ENCODE measurements at regions not wholly inside any gene's neighbourhood (a gene's known extent, or its start where the extent isn't known, plus 50 kb on each side); places are given as distances from the start of the nearest gene placed in this dataset.

GRCh38 chr21:23876925-23877558 lies 1730.2 kb downstream of the MRPL39 start:
- no peak overlapping the region for H3K9ac ChIP-seq (ENCODE audit: low read length)

DNA sequence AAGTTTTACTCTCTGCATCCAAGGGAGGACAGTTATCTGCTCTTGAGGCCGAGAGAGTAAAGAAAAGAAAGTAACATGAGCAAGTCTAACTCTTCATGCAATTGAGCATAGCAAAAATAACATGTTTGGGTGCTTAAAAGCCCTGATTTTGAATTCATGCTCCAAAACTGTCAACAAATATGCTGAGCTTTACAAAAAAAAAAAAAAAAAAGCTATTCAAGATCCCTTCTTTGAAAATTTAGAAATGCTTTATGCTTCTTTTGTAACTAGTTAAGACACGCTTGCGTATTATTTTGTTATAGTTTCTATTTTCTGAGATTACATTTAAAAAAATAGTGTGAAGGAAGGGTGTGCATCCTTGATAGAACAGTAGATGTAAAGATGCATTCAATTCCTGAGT lies 1733.0 kb downstream of the MRPL39 start:
- H3K4me3 ChIP-seq (ENCODE audit: insufficient read depth, low read depth, low read length), result no peak overlapping the region
- Mint-ChIP-seq H3K4me3 (ENCODE audit: unreplicated experiment) (no peak overlapping the region), H3K4me1 (ENCODE audit: low read depth, unreplicated experiment) (no peaks in the 10 kb centered on the region), H3K27me3 (ENCODE audit: low read depth, unreplicated experiment) (no peaks in the 10 kb centered on the region), H3K36me3 (ENCODE audit: low read depth, unreplicated experiment) (no peaks in the 10 kb centered on the region), H3K27ac (ENCODE audit: unreplicated experiment) (no peak overlapping the region), H3K9me3 (ENCODE audit: unreplicated experiment) (no peaks in the 10 kb centered on the region)
- no peaks in the 10 kb centered on the region for H3K4me1 ChIP-seq (ENCODE audit: insufficient read depth, low read length)
- no peak for FAIRE-seq
- no peak overlapping the region for H3K4me2 ChIP-seq (ENCODE audit: low read length)
- no peaks in the 10 kb centered on the region for H3K27me3 ChIP-seq (ENCODE audit: insufficient read depth, low read length)
- H3K9me3 ChIP-seq (ENCODE audit: insufficient read depth, low read depth, low read length), result no peaks in the 10 kb centered on the region
- no peak overlapping the region for H3K9ac ChIP-seq (ENCODE audit: low read length)
- H4K20me1 ChIP-seq (ENCODE audit: insufficient read depth, low read length), result no peaks in the 10 kb centered on the region
- H3K27ac ChIP-seq (ENCODE audit: low read depth, low read length), result no peak overlapping the region
- H3K79me2 ChIP-seq (ENCODE audit: insufficient read depth, low read length), result no peaks in the 10 kb centered on the region
- DNase-seq (ENCODE audit: low read depth), result no peak
- TF ChIP-seq EZH2 (IDR thresholded peaks at IDR 0.05; ENCODE audit: insufficient read depth, low read length), result no peak
- TF ChIP-seq CTCF (IDR thresholded peaks at IDR 0.05; ENCODE audit: insufficient read depth, low read depth, low read length), result no peak
- H2AFZ ChIP-seq (ENCODE audit: low read depth, low read length), result no peak overlapping the region
- H3K36me3 ChIP-seq (ENCODE audit: insufficient read depth, low read length), result no peaks in the 10 kb centered on the region

More at GRCh38 chr21:23876925-23877558, 1730.2 kb downstream of the MRPL39 start:
- H3K27ac Mint-ChIP-seq (ENCODE audit: unreplicated experiment), result no peak overlapping the region
- no peak for TF ChIP-seq CTCF (IDR thresholded peaks at IDR 0.05; ENCODE audit: insufficient read depth, low read depth, low read length)
- no peak for TF ChIP-seq EZH2 (IDR thresholded peaks at IDR 0.05; ENCODE audit: insufficient read depth, low read length)
- H3K4me1 Mint-ChIP-seq (ENCODE audit: low read depth, unreplicated experiment), result no peaks in the 10 kb centered on the region
- no peak overlapping the region for H2AFZ ChIP-seq (ENCODE audit: low read depth, low read length)
- no peak overlapping the region for H3K27ac ChIP-seq (ENCODE audit: low read depth, low read length)
- DNase-seq (ENCODE audit: low read depth) (no peak), FAIRE-seq (no peak)
- H3K4me2 ChIP-seq (ENCODE audit: low read length), result no peak overlapping the region
- H4K20me1 ChIP-seq (ENCODE audit: insufficient read depth, low read length), result no peaks in the 10 kb centered on the region
- no peaks in the 10 kb centered on the region for H3K27me3 Mint-ChIP-seq (ENCODE audit: low read depth, unreplicated experiment)
- H3K36me3 Mint-ChIP-seq (ENCODE audit: low read depth, unreplicated experiment), result no peaks in the 10 kb centered on the region
- H3K4me3 ChIP-seq (ENCODE audit: insufficient read depth, low read depth, low read length), result no peak overlapping the region
- H3K4me3 Mint-ChIP-seq (ENCODE audit: unreplicated experiment), result no peak overlapping the region
- no peaks in the 10 kb centered on the region for H3K36me3 ChIP-seq (ENCODE audit: insufficient read depth, low read length)
- H3K4me1 ChIP-seq (ENCODE audit: insufficient read depth, low read length), result no peaks in the 10 kb centered on the region
- H3K9me3 Mint-ChIP-seq (ENCODE audit: unreplicated experiment), result no peaks in the 10 kb centered on the region
- H3K27me3 ChIP-seq (ENCODE audit: insufficient read depth, low read length), result no peaks in the 10 kb centered on the region
- H3K79me2 ChIP-seq (ENCODE audit: insufficient read depth, low read length), result no peaks in the 10 kb centered on the region
- H3K9me3 ChIP-seq (ENCODE audit: insufficient read depth, low read depth, low read length), result no peaks in the 10 kb centered on the region

GRCh38 chr21:23861911-23862504 lies 1745.3 kb downstream of the MRPL39 start:
- H3K9me3 ChIP-seq (ENCODE audit: insufficient read depth, low read depth, low read length), result no peaks in the 10 kb centered on the region
- Mint-ChIP-seq H3K9me3 (ENCODE audit: unreplicated experiment) (no peaks in the 10 kb centered on the region), H3K4me3 (ENCODE audit: unreplicated experiment) (no peak overlapping the region), H3K27ac (ENCODE audit: unreplicated experiment) (no peak overlapping the region), H3K4me1 (ENCODE audit: low read depth, unreplicated experiment) (no peaks in the 10 kb centered on the region), H3K36me3 (ENCODE audit: low read depth, unreplicated experiment) (no peaks in the 10 kb centered on the region), H3K27me3 (ENCODE audit: low read depth, unreplicated experiment) (no peaks in the 10 kb centered on the region)
- no peaks in the 10 kb centered on the region for H4K20me1 ChIP-seq (ENCODE audit: insufficient read depth, low read length)
- H3K4me3 ChIP-seq (ENCODE audit: insufficient read depth, low read depth, low read length), result no peak overlapping the region
- no peak overlapping the region for H3K4me2 ChIP-seq (ENCODE audit: low read length)
- FAIRE-seq, result no peak
- TF ChIP-seq CTCF (IDR thresholded peaks at IDR 0.05; ENCODE audit: insufficient read depth, low read depth, low read length) (no peak), EZH2 (IDR thresholded peaks at IDR 0.05; ENCODE audit: insufficient read depth, low read length) (no peak)
- no peaks in the 10 kb centered on the region for H3K79me2 ChIP-seq (ENCODE audit: insufficient read depth, low read length)
- H3K4me1 ChIP-seq (ENCODE audit: insufficient read depth, low read length), result no peaks in the 10 kb centered on the region
- H2AFZ ChIP-seq (ENCODE audit: low read depth, low read length), result no peak overlapping the region
- H3K27me3 ChIP-seq (ENCODE audit: insufficient read depth, low read length), result no peaks in the 10 kb centered on the region
- no peak overlapping the region for H3K27ac ChIP-seq (ENCODE audit: low read depth, low read length)
- no peaks in the 10 kb centered on the region for H3K36me3 ChIP-seq (ENCODE audit: insufficient read depth, low read length)
- no peak overlapping the region for H3K9ac ChIP-seq (ENCODE audit: low read length)
- no peak for DNase-seq (ENCODE audit: low read depth)

Measured in astrocyte (in vitro differentiated cells and primary cell).